GM12874 (cell line): ENCODE measurements at regions not wholly inside any gene's neighbourhood (a gene's known extent, or its start where the extent isn't known, plus 50 kb on each side); places are given as distances from the start of the nearest gene placed in this dataset.

Experiments used
- TF ChIP-seq, protein P1 (sequence below): IDR thresholded peaks from 2 replicates; pipeline ENCODE4 v1.5.1; 2011; ENCODE audit warnings: low read depth, mild to moderate bottlenecking, control low read depth, low read length, moderate library complexity; ENCODE audit not compliant: insufficient read depth

DNA sequence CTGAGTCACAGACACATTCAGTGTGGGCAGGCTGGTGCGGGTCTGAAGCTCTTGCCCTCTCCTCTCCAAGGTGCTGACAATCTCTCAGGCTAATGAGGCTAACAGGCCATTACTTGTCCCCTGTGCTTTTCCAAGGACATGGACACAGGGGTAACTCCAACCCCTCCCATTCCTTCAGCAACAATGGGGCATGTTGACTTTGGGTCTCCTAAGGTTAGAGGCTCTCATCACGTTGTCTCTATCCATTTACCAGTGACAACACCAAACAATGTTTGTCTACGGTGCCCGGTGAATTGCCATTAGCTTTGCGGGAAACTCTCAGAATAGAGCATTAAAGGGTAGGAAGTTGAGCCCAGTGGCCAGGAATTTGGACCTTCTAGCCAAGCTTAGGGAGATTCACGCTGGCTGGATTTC is 101.6 kb upstream of the TNS3 start:
- TF ChIP-seq, protein P1, sequence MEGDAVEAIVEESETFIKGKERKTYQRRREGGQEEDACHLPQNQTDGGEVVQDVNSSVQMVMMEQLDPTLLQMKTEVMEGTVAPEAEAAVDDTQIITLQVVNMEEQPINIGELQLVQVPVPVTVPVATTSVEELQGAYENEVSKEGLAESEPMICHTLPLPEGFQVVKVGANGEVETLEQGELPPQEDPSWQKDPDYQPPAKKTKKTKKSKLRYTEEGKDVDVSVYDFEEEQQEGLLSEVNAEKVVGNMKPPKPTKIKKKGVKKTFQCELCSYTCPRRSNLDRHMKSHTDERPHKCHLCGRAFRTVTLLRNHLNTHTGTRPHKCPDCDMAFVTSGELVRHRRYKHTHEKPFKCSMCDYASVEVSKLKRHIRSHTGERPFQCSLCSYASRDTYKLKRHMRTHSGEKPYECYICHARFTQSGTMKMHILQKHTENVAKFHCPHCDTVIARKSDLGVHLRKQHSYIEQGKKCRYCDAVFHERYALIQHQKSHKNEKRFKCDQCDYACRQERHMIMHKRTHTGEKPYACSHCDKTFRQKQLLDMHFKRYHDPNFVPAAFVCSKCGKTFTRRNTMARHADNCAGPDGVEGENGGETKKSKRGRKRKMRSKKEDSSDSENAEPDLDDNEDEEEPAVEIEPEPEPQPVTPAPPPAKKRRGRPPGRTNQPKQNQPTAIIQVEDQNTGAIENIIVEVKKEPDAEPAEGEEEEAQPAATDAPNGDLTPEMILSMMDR = no peak

DNA sequence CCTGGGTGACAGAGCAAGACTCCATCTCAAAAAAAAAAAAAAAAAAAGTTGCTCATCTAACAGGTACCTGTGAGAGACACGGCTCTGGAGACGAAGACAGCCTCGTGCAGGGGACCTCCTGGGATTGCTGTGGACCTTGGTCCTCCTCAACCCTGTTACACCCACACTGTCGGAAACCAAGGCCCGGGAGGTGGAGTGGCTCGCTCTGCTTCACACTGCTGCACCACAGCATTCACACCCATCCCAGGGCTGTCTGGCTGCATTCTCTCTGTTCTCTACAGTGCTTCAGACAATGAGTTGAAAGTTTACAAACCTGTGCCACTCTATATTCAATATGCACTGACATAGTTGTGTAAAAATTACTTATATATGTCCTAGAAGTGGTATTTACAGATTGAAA is 101.0 kb upstream of the TNS3 start:
- TF ChIP-seq, protein P1 = no peak

DNA sequence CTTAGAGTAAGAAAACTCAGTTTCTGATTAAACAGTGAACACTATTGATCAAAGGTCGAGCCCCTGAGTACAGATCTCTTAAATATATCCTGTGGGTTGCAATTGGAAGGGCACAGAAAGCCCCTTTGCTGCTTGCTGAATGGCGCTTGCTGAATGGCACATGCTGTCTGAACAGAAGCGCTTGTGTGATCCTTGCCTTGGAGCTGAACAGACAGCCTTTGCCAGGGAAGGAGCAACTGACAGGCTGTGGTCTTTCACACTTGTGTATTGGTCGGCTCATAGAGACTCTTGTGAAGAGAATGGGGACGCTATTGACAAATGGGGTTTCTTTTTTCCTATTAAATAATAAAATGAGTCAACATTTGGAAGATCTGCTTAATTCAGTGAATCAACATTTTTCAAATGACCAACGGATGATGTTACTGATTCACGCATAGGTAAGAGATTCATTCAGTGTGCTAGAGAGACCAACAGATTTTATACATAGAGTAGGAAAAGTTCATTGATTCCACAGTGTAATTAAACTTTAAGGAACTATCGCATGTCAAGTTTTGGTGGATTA is 99.4 kb upstream of the TNS3 start:
- TF ChIP-seq, protein P1 = no peak

DNA sequence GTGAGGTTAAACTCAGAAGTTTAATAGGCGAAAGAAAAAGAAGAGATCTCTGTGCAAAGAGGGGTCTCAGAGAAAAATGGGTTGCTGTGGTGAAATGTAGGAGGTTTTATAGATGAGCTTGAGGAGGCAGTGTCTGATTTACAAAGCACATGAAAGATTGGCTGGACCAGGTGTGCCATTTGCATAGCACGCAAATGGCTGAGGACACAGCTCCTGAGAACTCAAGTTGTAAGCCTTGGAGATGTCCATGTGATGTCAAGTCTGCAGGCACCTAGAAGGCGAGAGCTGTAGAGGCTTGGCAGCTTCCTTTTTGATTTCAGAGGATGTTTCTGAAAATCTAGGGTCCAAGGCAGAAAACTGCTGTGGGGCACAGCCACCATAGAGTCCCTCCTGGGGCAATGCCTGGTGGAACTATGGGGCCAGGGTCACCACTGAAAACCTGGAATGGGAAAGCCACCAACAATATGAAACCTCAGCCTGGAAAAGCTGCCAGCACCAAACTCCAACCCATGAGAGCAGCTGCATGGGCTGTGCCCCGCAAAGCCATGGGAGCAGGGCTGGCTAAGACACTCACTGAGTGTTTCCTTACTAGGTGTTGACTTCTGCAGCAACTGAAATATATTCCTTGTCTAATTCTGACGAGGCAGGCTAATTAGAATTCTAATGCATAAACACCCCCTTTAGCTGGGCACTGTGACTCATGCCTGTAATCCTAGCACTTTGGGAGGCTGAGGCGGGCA is 96.9 kb upstream of the TNS3 start:
- TF ChIP-seq, protein P1 = no peak

DNA sequence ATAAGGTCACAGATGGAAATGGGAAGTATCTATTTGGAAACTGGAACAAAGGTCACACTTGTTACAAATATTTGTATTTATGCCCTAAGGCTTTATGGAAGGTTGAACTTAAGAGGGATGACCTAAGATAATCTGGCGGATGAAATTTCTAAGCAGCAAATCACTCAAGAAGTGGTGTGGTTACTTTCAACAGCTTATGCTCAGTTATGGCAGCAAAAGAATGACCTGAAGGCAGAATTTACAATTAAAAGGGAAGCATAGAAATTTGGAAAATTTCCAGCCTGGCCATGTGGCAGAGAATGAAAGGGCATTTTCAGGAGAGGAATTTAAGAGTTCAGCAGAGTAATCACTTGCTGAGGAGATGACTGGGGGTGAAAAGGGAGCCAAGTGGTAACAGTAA is 95.8 kb upstream of the TNS3 start:
- TF ChIP-seq, protein P1 = no peak

DNA sequence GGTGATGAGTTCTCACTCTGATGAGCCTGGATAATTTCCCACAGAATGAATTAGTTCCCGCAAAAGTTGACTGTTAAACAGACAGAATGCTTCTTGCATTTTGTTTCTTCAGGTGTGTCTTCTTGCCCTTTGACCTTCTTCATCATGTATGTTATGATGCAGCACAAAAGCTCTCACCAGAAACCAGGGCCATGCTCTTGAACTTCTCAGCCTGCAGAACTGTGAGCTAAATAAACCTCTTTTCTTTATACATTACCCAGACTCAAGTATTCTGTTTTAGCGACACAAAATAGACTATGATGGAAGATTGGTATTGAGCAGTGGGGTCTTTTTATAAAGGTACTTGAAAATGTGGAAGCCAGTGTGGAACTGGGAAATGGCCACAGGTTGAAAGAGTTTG is 95.2 kb upstream of the TNS3 start:
- TF ChIP-seq, protein P1 = no peak

DNA sequence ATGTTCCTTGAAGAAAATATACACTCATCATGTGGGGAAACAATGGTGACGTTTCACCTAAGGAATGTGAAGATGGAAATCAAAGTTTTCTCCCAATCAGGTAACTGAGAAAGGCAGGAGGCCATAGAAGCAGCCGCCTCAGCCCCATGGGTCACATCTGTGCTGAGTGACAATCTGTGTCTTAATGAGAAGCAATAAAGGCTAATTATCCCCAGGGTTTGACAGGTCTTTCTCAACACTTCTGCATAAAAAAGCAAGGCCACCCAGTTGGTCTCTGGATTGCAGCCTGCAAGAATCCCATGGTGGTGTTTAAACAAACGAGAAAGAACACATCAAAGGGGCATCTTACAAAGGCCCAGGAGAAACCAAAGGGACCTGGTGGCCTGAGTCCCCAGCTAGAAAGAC is 91.1 kb upstream of the TNS3 start:
- TF ChIP-seq, protein P1 = no peak
